AG08395 (cell line): ENCODE measurements at regions not wholly inside any gene's neighbourhood (a gene's known extent, or its start where the extent isn't known, plus 50 kb on each side); places are given as distances from the start of the nearest gene placed in this dataset.
"Not testable (repeated sequence)": the region's sequence is repeated elsewhere in the genome, so short reads cannot be mapped to it uniquely, and the experiment has no call there.

ENCODE experiments used
- DNase-seq: peaks from one replicate; pipeline ENCODE4 v3.0.0; 2012; ENCODE audit warnings: mixed read lengths, low spot score

- no peak for DNase-seq
These were observed 1757.6 kb downstream of the ARAP2 start for GRCh38 chr4:34486461-34487363.

GRCh38 chr4:34492414-34492813 is 1751.9 kb downstream of the ARAP2 start:
- no peak for DNase-seq

GRCh38 chr4:34502086-34502485 is 1742.2 kb downstream of the ARAP2 start:
- no peak for DNase-seq

GRCh38 chr4:34504731-34505130 is 1739.6 kb downstream of the ARAP2 start:
- DNase-seq = not testable (repeated sequence)

GRCh38 chr4:34506511-34507092 is 1737.7 kb downstream of the ARAP2 start:
- DNase-seq = not testable (repeated sequence)

GRCh38 chr4:34512616-34513015 is 1731.7 kb downstream of the ARAP2 start:
- DNase-seq = no peak

GRCh38 chr4:34516524-34516923 is 1727.8 kb downstream of the ARAP2 start:
- DNase-seq = no peak

- no peak for DNase-seq
These were observed 1709.4 kb downstream of the ARAP2 start for GRCh38 chr4:34534916-34535315.

- no peak for DNase-seq
These were observed 1678.2 kb downstream of the ARAP2 start for GRCh38 chr4:34566091-34566490.

- no peak for DNase-seq
These were observed 1672.3 kb downstream of the ARAP2 start for GRCh38 chr4:34572026-34572425.

GRCh38 chr4:34615315-34615714 is 1629.0 kb downstream of the ARAP2 start:
- no peak for DNase-seq

- no peak for DNase-seq
These were observed 1624.7 kb downstream of the ARAP2 start for GRCh38 chr4:34619531-34620162.

- no peak for DNase-seq
These were observed 1615.8 kb downstream of the ARAP2 start for GRCh38 chr4:34628471-34628870.

GRCh38 chr4:34629451-34629850 is 1614.9 kb downstream of the ARAP2 start:
- DNase-seq = no peak

- DNase-seq = no peak
These were observed 1611.1 kb downstream of the ARAP2 start for GRCh38 chr4:34633241-34633640.

- DNase-seq = no peak
These were observed 1607.7 kb downstream of the ARAP2 start for GRCh38 chr4:34636623-34637022.

- no peak for DNase-seq
These were observed 1600.8 kb downstream of the ARAP2 start for GRCh38 chr4:34643476-34643875.

GRCh38 chr4:34644579-34645115 is 1599.7 kb downstream of the ARAP2 start:
- no peak for DNase-seq

GRCh38 chr4:34649716-34650115 is 1594.6 kb downstream of the ARAP2 start:
- DNase-seq = no peak

- no peak for DNase-seq
These were observed 1580.3 kb downstream of the ARAP2 start for GRCh38 chr4:34664051-34664450.

GRCh38 chr4:34676400-34676799 is 1567.9 kb downstream of the ARAP2 start:
- no peak for DNase-seq

GRCh38 chr4:34678431-34678830 is 1565.9 kb downstream of the ARAP2 start:
- DNase-seq = no peak

- no peak for DNase-seq
These were observed 1565.1 kb downstream of the ARAP2 start for GRCh38 chr4:34679228-34679627.
